ENCODE measurements at regions not wholly inside any gene's neighbourhood (a gene's known extent, or its start where the extent isn't known, plus 50 kb on each side); places are given as distances from the start of the nearest gene placed in this dataset.
"Not testable (repeated sequence)": the region's sequence is repeated elsewhere in the genome, so short reads cannot be mapped to it uniquely, and the experiment has no call there.

GRCh38 chr4:162817374-162817773 lies 349.3 kb downstream of the NAF1 start:
- TF ChIP-seq POLR2A, CTCF, POLR2AphosphoS5 (IDR thresholded peaks at IDR 0.05): not testable (repeated sequence)
